Left hindlimb (tissue), 1 donor: ENCODE measurements at regions not wholly inside any gene's neighbourhood (a gene's known extent, or its start where the extent isn't known, plus 50 kb on each side); places are given as distances from the start of the nearest gene placed in this dataset.

Source experiments
- DNase-seq: peaks from one replicate; pipeline ENCODE4 v3.0.0-alpha.2; 2018

GRCh38 chr1:80668372-80668771 is 1132.4 kb upstream of the ADGRL2 start:
- no peak for DNase-seq

GRCh38 chr1:80666073-80666472 is 1134.7 kb upstream of the ADGRL2 start:
- no peak for DNase-seq

GRCh38 chr1:80659161-80659560 is 1141.6 kb upstream of the ADGRL2 start:
- DNase-seq = no peak

GRCh38 chr1:80657707-80658106 is 1143.0 kb upstream of the ADGRL2 start:
- no peak for DNase-seq

GRCh38 chr1:80657044-80657643 is 1143.6 kb upstream of the ADGRL2 start:
- DNase-seq = no peak

DNA sequence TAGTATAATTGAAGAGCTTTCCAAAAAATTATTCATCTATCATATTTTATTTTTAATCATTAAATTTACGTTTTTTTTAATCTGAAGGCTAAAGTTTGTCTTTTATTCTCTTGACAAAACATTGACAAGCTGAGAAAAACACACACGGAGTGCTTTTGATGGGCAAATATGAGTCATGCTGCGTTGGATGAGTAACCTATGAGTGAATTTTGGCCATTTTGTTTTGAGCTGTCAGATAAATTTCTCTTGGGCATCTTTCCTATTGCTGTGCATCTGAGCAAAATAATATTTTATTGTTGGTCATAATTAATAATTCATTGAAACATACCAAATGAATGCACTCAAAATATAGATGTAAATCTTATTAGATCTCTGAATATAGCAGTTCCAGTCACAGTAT is 1144.1 kb upstream of the ADGRL2 start:
- no peak for DNase-seq

- DNase-seq = no peak
Observed at GRCh38 chr1:80656014-80656636, 1144.6 kb upstream of the ADGRL2 start.

- no peak for DNase-seq
Observed at GRCh38 chr1:80646053-80646452, 1154.7 kb upstream of the ADGRL2 start.

GRCh38 chr1:80645621-80646020 is 1155.1 kb upstream of the ADGRL2 start:
- no peak for DNase-seq

GRCh38 chr1:80640978-80641377 is 1159.8 kb upstream of the ADGRL2 start:
- no peak for DNase-seq

GRCh38 chr1:80639777-80640533 is 1160.8 kb upstream of the ADGRL2 start:
- no peak for DNase-seq

DNA sequence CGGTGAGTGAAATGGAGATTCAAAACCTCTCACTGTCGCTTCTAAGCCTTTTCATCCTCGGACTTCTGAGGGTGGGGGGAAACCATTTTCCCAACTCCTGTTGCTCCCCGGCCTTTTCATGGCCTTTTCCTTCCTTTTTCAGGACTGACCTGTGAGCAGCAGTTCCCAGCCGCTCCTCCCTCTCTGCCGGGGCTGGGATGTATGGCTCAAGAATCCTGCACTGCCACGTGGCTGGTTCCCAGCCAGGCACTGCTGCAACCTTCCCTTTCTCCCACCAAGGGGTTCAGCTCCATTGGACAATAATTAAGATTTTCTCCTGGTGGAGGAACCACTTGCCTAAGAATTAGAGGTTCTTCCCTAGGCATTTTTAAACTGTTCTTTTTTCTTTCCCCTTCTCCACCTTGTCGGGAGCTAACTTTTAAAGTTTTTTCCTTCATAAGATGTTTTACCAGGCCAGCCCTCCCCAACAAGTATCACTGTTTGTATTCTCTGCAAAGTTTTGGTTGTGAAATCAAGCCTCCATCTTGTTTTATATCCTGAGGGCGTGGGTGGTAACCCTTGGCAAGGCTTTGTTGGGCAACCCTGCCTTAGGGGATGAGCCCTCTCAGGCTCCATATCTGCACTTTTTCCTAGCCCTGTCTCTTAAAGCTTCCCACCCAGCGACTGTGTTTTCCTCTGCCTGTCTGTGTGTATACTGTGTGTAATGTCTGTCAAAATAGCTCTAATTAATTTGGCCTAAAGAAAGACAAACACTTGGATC is 1166.6 kb upstream of the ADGRL2 start:
- DNase-seq = no peak

GRCh38 chr1:80632284-80632683 is 1168.5 kb upstream of the ADGRL2 start:
- no peak for DNase-seq

DNA sequence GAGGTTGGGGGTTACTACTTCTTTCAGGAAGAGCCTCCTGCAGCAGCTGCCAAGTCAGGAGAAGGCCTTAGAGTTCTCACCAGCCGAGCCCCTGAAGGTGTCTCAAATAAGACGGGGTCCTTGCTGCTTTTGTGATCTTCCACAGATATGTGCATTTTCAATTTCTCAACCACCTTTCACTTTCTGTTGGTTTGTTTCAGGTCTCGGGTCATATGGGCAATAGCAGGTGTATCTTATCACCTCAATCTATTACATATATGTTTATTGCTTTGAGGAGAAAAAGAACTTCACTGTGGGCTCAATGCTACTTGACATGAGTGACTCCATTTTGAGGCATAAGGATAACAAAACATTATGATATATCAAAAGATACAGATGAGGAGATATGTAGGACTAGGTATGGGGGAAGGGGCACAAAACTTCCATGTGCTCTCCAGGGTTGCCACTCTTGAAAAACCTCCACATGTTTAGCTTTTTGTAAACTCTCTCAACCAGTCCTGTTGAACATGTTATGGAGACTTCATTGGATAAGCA is 1171.4 kb upstream of the ADGRL2 start:
- DNase-seq = no peak

- no peak for DNase-seq
Observed at GRCh38 chr1:80624682-80625081, 1176.1 kb upstream of the ADGRL2 start.

DNA sequence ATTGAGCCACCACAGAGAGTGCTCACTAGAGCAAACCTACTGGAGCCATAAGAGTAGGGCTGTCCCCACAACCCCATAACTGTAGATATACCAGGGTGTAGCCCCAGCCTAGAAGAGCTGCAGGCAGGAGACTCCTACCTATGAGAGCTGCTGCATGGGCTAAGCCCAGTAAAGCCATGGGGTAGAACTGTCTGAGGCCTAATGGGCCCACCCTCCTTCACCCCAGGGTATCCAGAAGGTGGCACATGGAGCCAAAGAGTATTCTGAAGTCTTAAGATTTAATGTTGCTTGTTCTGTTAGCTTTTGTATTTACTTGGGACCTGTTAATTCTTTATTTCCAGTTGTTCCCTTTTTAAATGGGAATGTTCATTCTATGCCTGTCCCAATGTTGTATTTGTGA is 1193.7 kb upstream of the ADGRL2 start:
- no peak for DNase-seq

- no peak for DNase-seq
Observed at GRCh38 chr1:80594013-80594412, 1206.7 kb upstream of the ADGRL2 start.

- DNase-seq = no peak
Observed at GRCh38 chr1:80593197-80593596, 1207.5 kb upstream of the ADGRL2 start.

GRCh38 chr1:80582980-80583379 is 1217.8 kb upstream of the ADGRL2 start:
- DNase-seq = no peak

DNA sequence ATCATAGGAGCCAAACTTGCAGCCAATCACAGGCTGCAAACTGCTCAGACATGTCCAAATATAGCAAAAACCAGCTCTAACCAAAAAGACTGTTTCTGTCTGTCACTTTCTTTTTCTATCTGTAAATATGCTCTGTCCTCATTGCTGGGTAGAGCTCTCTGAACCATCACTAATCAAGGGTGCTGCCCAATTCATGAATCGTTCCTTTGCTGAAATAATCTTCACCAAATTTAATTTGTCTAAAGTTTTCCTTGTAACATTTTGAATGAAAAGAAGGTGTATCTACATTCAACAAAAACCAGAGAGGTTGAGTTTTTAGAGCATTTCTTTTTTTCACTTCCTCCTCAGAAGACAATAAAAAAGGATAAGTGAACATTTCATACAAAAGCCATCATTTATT is 1221.7 kb upstream of the ADGRL2 start:
- DNase-seq = no peak

- no peak for DNase-seq
Observed at GRCh38 chr1:80566867-80567266, 1233.9 kb upstream of the ADGRL2 start.

DNA sequence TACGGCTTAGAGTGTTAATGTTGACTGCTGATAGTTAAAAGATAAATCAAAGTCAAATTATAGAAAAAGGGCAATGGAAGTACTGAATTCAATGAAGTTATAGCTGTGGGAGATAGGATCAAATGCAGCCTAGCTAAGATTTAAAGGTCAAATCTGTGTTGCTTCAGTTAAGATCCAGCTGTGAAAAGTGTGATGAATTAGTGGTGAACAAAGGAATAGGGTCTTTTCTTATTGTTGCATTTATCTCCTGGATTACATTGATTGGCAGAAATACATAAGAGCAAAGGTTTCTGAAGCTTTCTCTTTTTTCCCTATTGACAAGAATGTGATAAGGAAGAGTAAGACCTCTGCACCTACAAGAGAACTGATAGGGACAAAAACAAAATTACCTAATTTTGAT is 1234.6 kb upstream of the ADGRL2 start:
- no peak for DNase-seq

- no peak for DNase-seq
Observed at GRCh38 chr1:80565406-80565805, 1235.3 kb upstream of the ADGRL2 start.
